NCI-H460 (cell line): ENCODE measurements at regions not wholly inside any gene's neighbourhood (a gene's known extent, or its start where the extent isn't known, plus 50 kb on each side); places are given as distances from the start of the nearest gene placed in this dataset.

ENCODE experiments used
- DNase-seq: peaks from one replicate; pipeline ENCODE4 v3.0.0-alpha.2; 2016; ENCODE audit warnings: low read depth; ENCODE audit errors: extremely low read depth

GRCh38 chr6:165834613-165835259 lies 171.7 kb upstream of the PDE10A start:
- no peak for DNase-seq

DNA sequence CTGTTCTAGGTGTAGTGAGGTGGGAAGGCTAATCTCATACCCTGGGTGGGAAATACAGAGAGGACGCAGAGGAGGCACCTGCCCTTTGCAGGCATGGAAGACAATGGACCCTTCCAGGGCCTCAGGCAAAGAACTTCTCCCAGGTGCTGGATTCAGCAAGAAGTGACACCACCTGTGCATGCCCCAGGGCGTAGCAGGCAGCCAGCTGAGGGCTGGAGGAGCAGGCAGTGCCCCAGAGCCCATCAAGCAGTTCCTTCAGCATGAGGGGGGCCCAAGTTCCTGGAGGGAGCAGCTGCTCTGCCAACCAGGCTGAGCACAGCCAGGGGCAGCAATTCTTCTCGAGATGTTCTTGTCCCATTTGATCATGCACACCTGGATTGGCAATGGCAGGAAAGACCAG lies 170.3 kb upstream of the PDE10A start:
- no peak for DNase-seq

- no peak for DNase-seq
These were observed 168.9 kb upstream of the PDE10A start for GRCh38 chr6:165831812-165832510.

DNA sequence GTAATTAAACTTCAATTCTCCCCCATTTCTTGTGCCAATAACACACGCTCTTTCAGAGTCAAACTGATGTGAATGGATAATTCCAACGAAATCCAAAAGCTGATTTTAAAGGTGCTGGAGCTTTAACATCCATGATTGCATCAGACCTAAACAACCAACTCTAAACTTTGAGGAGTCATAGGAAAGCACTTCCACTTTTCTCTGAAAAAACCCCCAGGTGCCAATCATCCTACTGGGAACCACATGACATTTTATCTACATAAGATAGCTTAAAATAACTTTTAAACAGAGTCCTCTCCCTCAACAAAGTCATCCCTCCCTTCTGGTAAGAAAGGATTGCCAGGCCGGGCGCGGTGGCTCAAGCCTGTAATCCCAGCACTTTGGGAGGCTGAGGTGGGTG lies 167.7 kb upstream of the PDE10A start:
- DNase-seq: no peak

DNA sequence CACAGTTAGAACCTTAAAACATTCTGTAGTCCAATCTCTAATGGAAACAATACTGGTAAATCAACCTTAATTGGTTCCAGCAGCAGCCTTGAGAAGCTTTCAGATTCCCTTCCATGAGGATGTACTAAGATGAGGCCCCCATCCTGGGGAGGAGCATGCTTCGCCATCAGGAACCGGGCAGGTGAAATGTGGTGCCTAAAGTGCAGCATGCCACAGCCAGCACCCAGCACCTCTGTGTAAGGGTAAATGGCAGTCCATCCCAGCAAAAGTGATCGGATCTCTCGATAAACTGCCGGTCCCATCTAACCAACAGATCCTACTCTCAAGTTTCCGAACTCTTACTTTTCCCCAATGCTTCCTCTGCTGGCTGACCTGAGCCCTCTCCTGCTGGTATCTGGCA lies 166.3 kb upstream of the PDE10A start:
- DNase-seq: no peak

GRCh38 chr6:165827190-165827518 lies 164.1 kb upstream of the PDE10A start:
- no peak for DNase-seq

- DNase-seq: no peak
These were observed 163.6 kb upstream of the PDE10A start for GRCh38 chr6:165826487-165827189.

- no peak for DNase-seq
These were observed 162.3 kb upstream of the PDE10A start for GRCh38 chr6:165825256-165825815.

DNA sequence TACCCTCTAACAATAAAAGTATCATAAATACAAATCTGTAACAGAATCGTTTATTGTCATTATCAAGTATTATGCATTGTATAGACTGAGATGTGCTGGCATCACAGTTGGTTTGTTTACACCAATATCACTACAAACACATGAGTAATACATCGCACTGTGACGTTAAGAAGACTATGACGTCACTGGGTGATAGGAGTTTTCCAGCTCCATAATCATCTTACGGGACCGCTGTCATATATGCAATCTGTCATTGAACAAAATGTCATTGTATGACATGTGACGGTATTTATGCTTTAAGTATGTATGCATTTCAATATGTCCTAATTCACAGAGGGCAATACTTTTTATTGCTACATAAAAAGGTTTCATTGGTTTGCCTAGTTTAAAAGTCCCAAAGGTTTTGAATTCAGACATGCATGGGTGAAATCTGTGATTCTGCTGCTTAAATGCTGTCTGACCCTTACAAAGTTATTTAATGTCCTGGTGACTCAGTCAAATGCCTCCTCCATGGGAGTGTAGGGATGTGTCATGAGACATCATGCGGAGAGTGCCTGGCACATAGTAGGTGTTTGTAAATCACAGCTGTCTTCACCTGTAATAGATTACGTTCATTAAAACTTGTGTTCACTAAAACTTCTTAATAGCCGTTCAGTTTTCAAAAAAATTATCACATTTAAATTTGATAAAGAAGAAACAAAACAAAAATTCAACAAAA lies 160.7 kb upstream of the PDE10A start:
- DNase-seq: peak; percentile 36

- DNase-seq: no peak
These were observed 159.5 kb upstream of the PDE10A start for GRCh38 chr6:165822501-165822900.

DNA sequence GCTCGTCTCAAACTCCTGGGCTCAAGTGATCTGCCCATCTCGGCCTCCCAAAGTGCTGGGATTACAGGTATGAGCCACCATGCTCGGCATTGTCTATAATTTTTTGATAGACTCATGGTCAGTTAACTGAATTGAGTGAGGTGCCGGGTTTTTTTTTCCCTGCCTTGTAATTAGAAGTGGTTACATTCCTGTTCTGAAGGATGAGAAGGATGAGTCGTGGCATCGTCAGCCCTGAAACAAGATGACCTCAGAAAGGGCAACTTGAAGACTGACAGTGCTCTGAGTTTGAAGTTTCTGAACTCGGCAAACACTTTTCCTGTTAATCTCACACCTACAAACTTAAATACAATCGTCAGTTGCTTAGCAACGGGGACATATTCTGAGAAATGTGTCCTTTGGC lies 158.7 kb upstream of the PDE10A start:
- no peak for DNase-seq

DNA sequence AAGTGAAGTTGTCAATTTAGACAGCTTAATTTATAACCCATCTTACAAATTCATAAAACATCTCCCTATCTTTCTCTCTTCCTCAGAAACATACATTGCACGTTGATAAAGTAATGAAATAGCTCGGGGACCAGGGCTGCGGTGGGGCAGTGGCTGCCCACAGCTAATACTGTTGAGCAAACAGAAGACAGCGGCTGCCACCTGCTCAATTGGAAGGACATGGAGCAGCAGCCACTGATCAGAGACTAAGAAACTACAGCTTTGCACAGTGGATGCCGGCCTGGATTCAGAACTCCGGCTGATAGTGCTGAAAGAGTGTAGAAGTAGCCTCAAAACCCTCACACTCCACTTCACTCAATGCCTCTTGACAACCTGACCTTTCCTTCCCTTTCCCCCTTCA lies 157.9 kb upstream of the PDE10A start:
- no peak for DNase-seq

DNA sequence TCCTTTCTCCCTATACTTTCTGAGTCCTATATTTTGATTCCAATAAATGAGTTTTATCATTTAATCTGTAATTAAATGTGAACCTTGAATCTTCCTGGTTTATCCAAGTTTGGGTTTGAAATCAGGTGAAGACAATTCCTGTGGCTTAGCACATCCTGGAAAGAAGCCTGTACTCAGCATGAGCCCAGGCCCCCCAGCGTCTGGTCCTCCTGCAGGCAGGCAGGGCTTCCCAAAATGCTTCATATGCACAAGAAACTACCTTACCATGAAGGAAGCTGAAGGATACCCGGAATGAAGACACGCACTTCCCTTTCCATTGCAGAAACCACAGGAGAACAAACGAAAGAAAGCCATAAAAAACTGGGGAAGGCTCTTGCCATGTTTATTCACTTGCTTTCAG lies 157.4 kb upstream of the PDE10A start:
- no peak for DNase-seq

DNA sequence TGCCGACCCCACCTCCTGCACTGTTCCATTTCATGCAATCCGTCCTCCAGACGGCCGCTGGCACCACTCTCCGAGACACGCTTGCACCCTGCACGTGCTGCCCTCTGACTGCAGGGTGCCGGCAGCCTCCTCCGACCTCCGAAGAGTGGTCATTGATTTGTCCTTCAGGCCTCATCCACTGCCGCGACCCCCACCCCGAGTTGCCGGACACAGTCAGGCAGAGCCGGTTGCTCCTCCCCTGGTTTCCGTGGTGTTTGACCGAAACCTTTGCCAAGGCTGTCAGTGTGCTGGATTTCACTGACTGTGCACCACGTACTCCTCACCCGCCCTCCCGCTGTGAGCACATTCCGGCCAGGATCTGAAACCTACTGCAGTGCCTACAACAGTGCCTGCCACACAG lies 156.4 kb upstream of the PDE10A start:
- no peak for DNase-seq

DNA sequence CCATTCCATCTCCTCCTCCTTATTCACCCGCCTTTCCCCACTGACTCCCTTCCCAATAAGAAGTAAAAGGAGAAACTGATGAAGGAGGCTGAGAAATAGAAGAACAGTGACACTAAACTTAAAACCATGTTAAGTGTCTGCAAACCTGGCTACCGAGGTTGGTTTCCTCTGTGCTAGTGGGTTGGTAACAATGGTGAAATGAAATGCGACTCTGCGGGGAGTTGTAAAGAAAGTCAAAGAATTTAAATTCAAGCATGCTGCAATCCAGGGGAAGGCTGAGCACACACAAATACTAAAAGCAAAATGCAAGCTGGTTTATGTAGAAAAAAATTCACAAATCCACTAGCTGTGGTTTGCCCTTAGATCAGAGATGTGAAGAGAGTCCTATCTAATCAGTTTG lies 155.2 kb upstream of the PDE10A start:
- DNase-seq: no peak

DNA sequence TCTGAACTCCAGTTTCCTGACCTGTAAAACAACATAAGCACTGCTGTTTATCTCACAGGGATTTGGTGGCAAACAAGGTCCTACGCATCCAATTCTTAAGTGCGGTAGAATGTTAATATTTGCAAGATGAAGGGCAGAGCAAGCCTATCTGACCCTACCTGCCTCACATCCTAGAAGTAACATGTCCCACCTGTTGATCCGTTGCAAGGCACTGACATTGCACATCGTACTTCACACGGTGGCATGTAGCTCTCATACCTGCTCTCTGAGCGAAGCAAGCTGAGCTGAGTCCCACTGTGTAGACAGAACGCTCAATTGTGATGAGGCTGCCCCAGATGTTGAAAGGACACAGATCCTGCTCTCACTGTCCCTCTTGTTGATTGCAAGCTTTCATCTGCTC lies 154.7 kb upstream of the PDE10A start:
- no peak for DNase-seq

- no peak for DNase-seq
These were observed 154.1 kb upstream of the PDE10A start for GRCh38 chr6:165817148-165817547.

- DNase-seq: no peak
These were observed 151.6 kb upstream of the PDE10A start for GRCh38 chr6:165814679-165815078.

- DNase-seq: no peak
These were observed 148.5 kb upstream of the PDE10A start for GRCh38 chr6:165811512-165811911.

GRCh38 chr6:165808021-165808420 lies 145.0 kb upstream of the PDE10A start:
- no peak for DNase-seq

DNA sequence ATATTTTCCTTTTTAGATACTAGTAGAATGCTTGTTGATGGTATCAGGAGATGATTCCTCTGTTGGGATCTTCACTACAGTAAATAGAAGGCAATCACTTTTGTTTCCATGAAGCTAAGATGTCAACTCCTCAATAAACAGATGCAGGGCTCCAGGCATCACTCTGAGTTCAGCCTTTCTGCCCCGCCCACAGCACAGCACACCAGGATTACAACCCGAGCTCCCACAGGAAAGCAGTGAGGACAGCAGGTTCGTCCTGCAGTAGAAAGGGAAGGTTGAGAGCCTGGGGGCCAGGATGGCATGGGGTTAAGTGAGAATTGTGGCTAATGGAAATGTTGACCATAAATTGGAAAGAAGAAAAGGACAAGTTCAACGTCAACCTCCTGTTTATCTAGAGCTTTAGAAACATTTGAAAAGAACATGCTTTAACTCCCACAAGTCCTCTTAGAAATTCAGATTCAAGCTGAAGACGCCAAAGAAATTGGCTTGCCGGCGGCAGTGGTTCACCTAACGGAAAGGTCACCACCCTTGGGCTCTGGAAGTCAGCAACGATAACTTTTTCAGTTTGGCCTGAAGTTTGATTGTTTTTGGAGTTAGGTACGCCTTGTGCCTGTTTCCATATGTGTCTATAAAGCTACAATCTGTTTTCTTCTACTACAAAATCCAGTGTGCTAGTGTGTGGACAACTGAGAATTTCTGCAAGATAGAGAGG lies 144.4 kb upstream of the PDE10A start:
- DNase-seq: no peak
